ENCODE measurements at regions not wholly inside any gene's neighbourhood (a gene's known extent, or its start where the extent isn't known, plus 50 kb on each side); places are given as distances from the start of the nearest gene placed in this dataset.

- no peak for TF ChIP-seq KDM1A (IDR thresholded peaks at IDR 0.05; ENCODE audit: borderline replicate concordance, low read length)
- no peak for TF ChIP-seq CHD1 (IDR thresholded peaks at IDR 0.05; ENCODE audit: low read depth, low read length)
- TF ChIP-seq CREB1 (IDR thresholded peaks at IDR 0.05): no peak
- no peak for TF ChIP-seq RXRA (IDR thresholded peaks at IDR 0.05; ENCODE audit: insufficient read depth, low read depth, low read length)
- TF ChIP-seq ZNF274 (IDR thresholded peaks at IDR 0.05; ENCODE audit: borderline replicate concordance, extremely low read depth, low read length): no peak
- no peak for TF ChIP-seq HDAC6 (IDR thresholded peaks at IDR 0.05; ENCODE audit: low read depth, low read length)
- no peak for TF ChIP-seq ASH2L (IDR thresholded peaks at IDR 0.05; ENCODE audit: low read length)
These were observed 76.4 kb upstream of the HS3ST5 start (continued) for GRCh38 chr6:114419175-114419574.
